HFF-Myc (cell line): ENCODE measurements at regions not wholly inside any gene's neighbourhood (a gene's known extent, or its start where the extent isn't known, plus 50 kb on each side); places are given as distances from the start of the nearest gene placed in this dataset.

ENCODE experiments used
- DNase-seq: peaks from one replicate; pipeline ENCODE4 v3.0.0-alpha.2; 2011; ENCODE audit warnings: low read depth; ENCODE audit errors: extremely low read depth
- H3K4me3 ChIP-seq: replicated peaks from 2 replicates; pipeline ENCODE4 v1.5.1; 2011; ENCODE audit warnings: low read depth, mild to moderate bottlenecking, control low read depth, low read length
- CTCF ChIP-seq: IDR thresholded peaks from 2 replicates; pipeline ENCODE4 v1.5.1; 2012; ENCODE audit warnings: mild to moderate bottlenecking, low read depth, low read length, control low read depth; ENCODE audit errors: missing control alignments

GRCh38 chr10:64076322-64076940 is 555.2 kb downstream of the REEP3 start:
- no peak for TF ChIP-seq CTCF

GRCh38 chr10:64079341-64079740 is 558.1 kb downstream of the REEP3 start:
- no peak for TF ChIP-seq CTCF
- DNase-seq: no peak

More at GRCh38 chr10:64076322-64076940, 555.2 kb downstream of the REEP3 start:
- DNase-seq: no peak
- no peak overlapping the region for H3K4me3 ChIP-seq

GRCh38 chr10:64080071-64080470 is 558.9 kb downstream of the REEP3 start:
- no peak for DNase-seq
- TF ChIP-seq CTCF: no peak
- H3K4me3 ChIP-seq: no peak overlapping the region

More at GRCh38 chr10:64079341-64079740, 558.1 kb downstream of the REEP3 start:
- no peak overlapping the region for H3K4me3 ChIP-seq

- no peak for DNase-seq
- TF ChIP-seq CTCF: no peak
- H3K4me3 ChIP-seq: no peak overlapping the region
Measured at GRCh38 chr10:64081947-64082482, 560.8 kb downstream of the REEP3 start.

GRCh38 chr10:64086083-64086767 is 565.0 kb downstream of the REEP3 start:
- no peak overlapping the region for H3K4me3 ChIP-seq
- TF ChIP-seq CTCF: no peak

GRCh38 chr10:64089648-64090047 is 568.4 kb downstream of the REEP3 start:
- TF ChIP-seq CTCF: no peak
- DNase-seq: no peak
- H3K4me3 ChIP-seq: no peak overlapping the region

More at GRCh38 chr10:64086083-64086767, 565.0 kb downstream of the REEP3 start:
- no peak for DNase-seq
